H4 (cell line): ENCODE measurements at regions not wholly inside any gene's neighbourhood (a gene's known extent, or its start where the extent isn't known, plus 50 kb on each side); places are given as distances from the start of the nearest gene placed in this dataset.
"Not testable (repeated sequence)": the region's sequence is repeated elsewhere in the genome, so short reads cannot be mapped to it uniquely, and the experiment has no call there.

ENCODE experiments used
- DNase-seq: peaks from one replicate; pipeline ENCODE4 v3.0.0-alpha.2; 2015; ENCODE audit warnings: low spot score

DNA sequence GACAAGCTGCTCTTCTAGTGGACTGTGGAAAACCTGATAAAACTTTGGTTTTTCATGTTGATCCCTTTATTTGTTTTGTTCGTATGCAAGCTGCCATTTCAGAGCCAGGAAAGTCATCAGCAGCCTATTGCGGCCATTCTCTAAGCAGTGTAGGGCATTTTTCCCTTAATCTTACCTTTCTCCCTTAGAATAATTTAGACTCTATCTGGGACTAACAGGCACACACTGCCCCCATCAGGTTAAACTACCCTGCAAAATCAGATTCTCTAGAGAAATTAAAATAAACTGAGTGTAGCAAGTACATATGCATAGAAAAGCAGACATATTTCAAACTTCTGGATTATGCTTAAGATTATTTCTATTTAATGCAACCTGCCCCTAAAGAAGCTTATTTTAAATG is 347.5 kb downstream of the METTL4 start:
- peak; percentile 35 for DNase-seq

DNA sequence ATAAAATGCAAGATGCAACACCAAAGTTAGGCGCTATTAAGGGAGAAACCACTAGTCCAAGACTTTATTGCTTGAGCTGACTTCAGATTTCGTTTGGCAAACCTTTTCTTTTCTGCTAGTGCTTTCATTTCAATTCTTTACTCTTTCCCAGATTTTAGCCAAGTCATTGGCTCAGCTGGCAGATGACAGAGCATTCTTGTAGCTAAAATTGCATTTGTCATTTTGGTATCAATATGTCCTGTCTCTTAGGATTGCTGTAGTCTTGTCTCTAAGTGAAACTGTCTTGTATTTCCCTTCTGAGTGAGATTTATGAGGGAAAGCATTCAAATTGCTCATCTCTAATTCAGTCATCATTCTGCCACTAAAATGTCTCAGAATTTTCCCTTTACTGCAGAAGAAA is 335.1 kb downstream of the METTL4 start:
- DNase-seq = no peak

DNA sequence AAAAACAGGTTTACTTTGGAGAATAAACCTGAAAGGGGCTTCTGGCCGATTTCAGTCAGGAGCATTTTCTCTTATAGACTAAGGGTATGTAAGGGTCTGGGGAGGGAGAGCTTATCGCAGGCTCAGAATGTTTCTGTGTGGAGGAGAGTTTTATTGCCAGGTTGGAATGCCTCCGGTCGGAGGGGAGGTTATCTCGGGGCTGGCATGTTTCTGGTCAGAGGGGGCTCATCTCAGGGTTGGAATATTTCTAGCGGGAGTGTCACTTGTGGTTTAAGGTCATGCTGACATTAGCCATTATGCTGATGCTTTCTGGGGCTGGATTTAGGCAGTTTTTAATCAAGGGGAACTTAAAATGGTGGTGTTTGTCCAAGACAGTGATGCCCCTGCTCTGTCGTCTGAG is 333.6 kb downstream of the METTL4 start:
- no peak for DNase-seq

DNA sequence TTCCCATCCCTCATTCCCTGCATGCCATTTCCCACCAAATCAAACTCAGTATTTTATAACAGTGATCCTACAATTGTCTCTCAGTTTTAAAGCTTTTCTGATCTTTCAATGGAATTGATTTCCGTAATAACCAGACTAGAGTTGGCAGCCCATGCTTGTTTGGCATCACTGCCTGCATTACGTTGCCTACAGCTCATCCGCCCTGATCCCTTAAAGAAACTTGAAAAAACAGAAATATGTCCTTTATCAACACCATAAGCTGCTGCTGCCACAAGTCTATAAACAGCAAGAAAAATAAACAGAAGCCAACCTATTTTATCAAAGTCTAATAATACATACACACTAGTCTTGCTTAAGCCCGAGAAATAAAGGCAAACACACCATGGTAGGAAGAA is 331.0 kb downstream of the METTL4 start:
- peak; percentile 36 for DNase-seq

DNA sequence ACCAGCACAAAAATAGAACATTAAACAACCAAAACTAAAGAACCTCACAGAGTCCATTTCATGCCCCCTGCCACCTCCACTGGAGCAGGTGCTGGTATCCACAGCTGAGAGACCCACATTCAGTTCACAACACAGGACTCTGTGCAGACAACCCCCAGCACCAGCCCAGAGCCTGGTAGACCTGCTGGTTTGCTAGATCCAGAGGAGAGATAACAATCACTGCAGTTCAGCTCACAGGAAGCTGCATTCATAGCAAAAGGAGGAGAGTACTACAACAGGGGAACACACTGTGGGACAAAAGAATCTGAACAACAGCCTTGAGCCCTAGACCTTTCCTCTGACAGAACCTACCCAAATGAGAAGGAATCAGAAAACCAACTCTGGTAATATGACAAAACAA is 326.7 kb downstream of the METTL4 start:
- DNase-seq = no peak

DNA sequence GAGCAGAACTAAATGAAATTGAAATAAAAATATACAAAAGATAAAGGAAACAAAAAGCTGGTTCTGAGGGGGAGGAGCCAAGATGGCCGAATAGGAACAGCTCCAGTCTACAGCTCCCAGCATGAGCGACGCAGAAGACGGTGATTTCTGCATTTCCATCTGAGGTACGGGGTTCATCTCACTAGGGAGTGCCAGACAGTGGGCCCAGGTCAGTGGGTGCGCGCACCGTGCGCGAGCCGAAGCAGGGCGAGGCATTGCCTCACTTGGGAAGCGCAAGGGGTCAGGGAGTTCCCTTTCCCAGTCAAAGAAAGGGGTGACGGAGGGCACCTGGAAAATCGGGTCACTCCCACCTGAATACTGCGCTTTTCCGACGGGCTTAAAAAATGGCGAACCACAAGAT is 324.2 kb downstream of the METTL4 start:
- not testable (repeated sequence) for DNase-seq

DNA sequence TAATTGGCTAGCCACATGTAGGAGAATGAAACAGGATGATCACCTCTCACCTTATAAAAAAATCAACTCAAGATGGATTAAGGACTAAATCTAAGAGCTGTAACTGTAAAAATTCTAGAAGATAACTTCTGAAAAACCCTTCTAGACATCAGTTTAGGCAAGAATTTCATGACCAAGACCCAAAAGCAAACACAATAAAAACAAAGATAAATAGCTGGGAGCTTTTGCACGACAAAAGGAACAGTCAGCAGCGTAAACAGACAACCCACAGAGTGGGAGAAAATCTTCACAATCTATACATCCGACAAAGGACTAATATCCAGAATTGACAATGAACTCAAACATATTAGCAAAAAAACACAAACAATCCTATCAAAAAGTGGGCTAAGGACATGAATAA is 316.3 kb downstream of the METTL4 start:
- no peak for DNase-seq

DNA sequence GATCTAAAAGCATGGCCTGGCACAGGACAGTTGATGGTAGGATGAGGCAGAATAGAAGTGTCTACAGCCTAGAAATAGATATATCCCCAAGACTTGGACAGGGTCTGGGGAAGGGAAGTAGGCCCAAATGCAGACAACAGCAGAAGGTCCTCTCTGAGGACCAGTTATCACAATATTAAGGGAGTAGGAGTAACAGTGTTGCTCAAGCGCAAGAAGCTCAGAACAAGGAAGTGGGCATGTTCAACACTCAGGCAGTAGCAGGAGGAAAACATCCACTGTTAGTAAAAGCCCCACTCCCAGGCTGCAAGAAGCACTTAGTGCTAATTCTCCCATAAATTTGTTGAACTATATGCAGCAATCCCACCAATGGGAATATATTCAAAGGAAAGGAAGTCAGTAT is 314.7 kb downstream of the METTL4 start:
- no peak for DNase-seq

DNA sequence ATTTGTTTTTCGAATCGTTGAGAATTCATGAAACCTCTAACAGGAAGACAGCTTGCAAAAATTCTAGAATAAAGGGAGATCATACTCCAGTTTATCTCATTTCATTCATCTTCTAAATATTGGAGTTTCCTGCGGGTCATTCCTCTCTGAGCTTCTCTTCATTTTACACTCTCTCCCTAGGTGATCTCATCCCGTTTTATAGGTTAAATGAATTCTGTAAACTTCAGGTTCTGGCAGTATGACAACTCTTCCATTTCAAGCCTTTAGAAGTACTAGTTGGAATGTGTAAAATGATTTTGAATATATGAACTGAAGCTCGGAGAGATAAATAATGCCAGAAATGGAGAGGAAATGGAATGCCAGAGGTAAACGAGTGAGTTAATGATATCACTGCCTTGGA is 312.4 kb downstream of the METTL4 start:
- DNase-seq = no peak

DNA sequence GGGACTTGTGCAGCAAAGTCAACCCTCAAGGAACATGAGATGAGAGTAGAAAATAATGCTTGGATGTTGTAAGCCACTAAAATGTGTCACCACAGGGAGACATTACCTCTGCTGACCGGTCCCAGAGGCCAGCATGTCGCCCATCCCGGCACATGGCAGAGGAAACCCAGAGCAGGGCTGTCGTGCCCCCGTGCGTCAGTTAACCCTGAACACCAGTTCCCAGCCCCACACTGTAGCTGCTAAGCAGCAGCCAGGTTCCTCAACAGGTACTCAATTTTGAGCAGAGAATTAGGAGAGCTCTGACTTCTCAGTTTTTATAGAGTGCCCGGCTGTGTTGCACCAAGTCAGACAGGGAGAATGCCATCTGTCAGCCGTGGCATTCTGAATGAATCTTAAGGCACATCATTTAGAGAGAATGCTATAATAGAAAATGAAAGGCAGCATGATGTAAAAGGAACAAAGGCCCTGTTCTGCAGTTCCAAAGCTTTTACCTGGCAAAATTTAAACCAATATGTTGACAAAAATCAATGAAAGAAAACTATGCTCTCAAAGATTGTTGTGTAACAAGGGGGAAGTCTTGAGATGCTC is 307.9 kb downstream of the METTL4 start:
- no peak for DNase-seq

DNA sequence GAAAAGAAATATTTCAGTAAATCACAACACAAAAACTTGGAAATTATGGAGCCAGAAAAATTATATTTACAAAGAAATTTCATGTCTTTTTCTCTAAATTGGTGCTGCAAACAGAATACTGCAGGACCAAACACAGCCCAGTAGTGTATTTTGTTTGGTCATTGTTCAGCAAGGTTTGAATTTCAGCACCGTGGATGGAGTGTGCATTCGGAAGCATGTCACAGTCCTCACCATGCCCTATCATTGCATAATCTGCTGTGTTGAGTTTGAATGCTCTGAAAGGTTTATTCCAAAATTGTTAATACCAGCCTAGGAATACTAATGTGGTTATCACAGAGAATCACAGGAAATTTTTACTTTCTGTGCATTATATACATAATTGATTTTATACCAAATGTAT is 296.7 kb downstream of the METTL4 start:
- no peak for DNase-seq

DNA sequence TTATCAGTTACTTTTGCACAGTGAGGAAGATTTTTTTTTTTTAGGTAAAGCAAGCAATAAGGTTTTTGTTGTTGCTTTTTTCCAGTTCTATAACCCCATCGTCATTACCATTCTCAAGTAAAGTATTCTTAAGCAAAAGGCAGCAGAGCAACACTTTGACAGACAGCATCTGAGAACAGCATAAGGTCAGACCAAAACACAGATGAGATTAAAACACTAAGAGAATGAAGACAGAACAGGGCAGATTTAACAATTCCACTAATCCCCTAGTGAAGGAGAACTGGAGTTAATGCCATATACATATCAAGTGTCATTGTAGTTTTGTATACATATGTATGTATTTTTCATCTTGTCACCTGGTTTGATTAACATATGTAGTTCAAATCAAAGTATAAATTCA is 290.2 kb downstream of the METTL4 start:
- DNase-seq = no peak

DNA sequence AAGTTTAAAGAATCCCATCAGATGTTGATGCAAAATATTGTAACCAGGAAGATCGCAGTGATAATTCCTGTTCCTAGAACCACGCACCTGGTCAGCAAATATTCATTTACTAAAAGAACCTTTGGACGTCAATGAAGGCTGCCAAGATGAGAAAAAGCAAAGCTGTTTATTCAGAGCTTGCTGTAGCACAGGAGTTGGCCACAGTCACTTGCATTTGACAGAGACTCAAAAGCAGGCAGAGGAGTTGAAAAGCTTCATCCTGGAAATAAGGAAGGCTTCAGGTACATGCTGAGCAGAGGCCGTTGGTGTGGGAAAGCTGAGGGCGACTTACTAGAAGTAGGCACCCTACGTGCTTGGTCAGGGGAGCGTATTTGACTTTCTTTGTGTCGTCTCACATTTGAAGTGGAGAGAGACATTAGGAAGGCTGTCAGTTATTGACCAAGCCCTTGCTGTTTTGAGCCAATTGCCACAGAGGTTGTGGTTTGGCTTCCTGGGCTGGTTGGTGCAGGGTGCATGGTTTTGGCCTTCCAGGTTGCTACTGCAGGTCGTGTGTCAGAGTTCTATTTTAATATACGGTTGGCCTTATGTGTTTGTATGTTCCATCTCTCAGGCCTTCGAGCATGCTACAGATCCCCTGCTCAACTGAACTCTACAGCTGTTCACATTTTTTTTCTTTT is 289.6 kb downstream of the METTL4 start:
- DNase-seq = no peak

DNA sequence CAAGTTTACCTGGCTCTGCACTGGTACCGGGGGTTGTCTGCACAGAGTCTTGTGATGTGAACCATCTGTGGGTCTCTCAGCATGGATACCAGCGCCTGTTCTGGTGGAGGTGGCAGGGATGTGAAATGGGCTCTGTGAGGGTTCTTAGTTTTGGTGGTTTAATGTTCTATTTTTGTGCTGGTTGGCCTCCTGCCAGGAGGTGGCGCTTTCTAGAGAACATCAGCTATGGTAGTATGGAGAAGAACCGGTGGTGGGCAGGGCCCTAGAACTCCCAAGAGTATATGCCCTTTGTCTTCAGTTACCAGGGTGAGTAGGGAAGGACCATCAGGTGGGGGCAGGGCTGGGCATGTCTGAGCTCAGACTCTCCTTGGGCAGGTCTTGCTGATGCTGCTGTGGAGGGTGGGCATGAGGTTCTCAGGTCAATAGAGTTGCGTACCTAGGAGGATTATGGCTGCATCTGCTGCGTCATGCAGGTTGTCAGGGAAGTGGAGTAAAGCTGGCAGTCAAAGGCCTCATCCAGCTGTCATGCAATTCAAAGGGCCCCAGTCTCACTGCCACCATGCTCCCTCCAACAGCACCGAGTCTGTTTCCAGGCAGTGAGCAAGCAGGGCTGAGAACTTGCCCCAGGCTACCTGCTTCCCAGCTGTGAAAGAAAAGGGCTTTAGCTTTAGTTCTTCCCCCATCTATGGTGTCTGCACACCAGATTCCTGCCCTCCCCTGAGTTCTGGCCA is 278.0 kb downstream of the METTL4 start:
- peak; percentile 7 for DNase-seq

DNA sequence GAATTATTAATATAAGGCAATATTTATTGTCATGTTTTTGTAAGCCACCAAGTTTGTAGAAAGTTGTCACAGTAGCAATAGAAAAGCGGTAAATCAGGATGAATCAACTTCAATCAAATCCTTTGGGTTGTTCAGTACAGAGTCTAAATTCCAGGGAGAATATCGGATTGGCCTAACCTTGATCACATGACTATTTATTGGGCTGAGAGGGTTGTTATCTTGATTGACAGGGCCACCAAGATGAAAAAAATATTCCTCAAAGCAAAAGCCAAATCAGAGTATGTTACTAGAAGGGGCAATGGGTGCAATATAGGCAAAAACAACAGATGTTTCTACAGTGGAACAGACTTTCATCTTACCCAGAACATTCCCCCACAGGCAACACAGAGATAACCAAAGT is 270.0 kb downstream of the METTL4 start:
- no peak for DNase-seq

DNA sequence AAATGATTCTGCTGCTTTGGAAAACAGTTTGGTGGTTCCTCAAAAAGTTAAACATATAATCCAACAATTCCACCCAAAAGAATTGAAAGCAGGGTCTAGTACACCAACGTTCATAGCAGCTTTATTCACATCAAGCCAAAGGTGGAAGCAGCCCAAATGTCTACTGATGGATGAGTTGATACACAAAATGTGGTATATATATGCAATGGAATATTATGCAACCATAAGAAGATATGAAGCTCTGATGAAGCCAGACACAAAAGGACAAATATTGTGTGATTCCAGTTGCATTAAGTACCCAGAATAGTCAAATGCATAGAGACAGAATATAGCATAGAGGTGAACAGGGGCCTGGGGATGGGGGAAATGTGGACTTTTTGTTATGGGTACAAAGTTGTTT is 269.3 kb downstream of the METTL4 start:
- DNase-seq = no peak

DNA sequence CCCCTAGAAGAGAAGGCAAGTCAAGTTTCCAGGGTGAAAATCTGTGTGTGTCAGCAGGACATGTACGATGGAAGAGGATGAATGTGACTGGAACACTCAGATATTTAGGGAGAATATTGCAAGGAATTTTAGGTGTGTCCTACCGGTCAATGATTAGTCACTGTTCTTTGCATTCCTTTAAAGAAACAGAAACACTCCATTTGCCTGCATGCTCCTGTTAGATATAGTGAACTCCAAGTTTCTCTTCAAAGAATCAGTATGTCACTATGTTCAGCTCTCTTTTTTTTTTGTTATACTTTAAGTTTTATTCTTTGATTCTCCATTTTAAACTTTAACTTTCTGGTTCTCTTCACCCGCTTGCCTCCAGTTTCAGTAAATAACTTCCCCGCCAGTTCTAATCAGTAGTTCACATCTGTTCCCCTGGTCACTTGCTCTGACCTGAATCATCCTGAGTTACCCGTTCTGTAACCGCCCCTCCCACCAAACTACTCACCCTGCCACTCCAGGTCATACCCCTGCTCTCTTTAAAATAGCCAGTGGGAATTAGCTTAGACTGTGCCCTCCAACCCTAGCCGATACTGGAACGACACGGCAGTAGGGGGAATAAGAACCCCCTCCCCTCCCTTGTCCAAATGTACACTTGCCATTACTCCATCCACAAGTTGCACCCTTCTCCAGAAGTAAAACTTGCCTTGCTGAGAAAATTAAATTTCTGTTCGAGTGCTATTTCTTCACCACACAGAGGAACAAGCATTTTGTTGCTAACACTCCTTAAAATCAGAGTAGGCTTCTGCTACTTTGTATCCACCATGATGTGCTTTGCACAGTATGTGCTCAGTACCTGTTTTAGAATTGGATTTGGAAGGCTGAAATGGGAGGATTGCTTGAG is 268.4 kb downstream of the METTL4 start:
- DNase-seq = peak; percentile 7

DNA sequence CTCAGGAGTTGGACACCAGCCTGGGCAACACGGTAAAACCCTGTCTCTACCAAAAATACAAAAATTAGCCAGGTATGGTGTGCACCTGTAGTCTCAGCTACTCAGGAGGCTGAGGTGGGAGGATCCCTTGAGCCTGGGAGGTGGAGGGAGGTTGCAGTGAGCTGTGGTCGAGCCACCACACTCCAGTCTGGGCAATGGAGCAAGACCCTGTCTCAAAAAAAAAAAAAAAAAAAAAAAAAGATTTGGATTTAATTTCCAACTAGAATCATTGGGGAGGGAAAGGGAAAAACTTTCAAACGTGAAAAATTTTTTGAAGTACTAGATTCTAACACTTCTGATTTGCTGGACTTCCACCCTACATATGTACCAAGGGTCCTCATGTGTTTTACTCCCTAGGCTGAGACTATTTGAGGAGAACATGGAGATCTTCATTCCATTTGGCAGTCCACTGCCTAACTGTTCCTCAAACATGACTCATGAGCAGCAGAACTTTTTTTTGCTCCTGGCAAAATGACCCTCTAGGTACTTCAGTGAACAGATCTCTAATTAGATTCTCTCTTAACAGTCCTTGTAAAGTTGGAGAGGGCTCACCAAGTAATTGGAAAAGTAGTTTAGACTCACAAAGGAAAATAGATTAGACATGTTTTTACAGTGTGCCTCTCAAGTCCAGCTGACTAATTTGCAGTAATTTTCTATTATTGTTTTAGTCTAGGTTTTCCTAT is 267.6 kb downstream of the METTL4 start:
- peak; percentile 21 for DNase-seq

DNA sequence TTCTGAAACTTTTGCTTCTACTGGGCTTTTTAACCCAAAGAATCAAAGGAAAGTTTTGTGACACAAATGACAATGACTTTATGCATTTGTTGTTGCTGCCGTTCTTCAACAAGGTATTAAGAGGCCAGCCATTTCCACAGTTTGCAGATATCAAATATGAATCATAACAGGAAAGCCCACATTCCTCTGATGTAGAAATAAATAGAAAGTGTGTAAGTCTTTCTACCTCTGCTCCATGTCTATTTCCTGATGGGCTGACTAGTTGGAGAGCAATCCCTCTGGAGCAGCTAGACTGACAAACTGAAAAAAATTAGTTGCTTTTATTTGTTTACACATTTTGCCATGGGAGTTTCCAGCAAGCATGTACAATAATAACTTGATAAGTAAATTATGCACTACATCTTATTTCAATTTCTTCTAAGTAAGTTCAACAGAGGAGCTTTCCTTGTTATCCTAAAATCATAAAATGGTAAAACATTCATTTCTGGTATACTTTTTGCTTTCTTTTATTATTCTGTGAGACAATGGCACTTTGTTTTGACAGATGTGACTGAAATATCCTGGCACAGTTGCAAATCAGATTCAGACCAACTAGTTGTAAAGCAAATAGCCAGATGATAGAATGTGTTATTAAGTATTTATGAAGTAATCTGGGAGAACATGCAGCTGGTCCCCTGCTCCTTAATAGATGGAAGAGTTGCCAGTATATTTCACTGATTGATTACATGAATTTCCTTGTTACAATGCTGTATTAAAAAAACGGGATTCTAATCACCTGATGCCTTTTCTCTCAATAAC is 266.7 kb downstream of the METTL4 start:
- no peak for DNase-seq

DNA sequence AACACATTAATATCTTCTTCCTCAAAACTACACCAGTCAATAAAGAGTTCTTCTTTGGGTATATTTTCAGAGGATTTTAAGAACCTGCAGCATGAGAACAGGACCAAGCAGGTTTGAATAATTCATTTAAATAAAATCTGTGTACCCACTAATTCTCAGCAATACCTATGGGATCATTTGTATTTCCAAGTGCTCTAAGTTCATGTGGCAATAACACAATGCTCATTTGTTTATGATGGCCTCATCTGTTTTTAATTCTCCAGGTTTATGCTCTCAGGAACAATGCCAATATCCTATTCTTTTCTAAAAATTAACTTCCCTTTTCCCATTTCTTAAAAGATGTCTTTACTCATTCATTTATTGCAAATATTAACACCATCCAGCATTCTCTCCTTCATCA is 264.7 kb downstream of the METTL4 start:
- DNase-seq = no peak

DNA sequence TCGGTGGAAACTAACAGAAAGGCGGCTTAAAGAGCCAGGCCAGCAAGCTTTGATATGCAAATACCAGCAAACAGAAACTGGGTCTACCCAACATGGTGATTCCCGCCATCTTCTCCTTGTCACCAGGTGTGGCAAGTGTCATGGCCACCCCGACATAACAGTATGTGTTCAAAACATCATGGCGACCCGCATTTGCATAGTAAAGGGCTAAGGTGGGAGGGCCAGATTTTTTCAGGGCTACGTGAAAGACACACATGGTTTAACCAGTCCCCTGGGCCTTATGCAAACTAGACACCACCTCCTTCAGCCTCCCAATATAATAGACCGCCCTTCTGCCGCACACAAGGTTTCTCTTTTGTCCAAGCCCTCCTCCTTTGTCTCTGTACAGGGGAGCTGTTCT is 260.4 kb downstream of the METTL4 start:
- DNase-seq = no peak
